T-helper 17 cell (primary cell): ENCODE measurements at regions not wholly inside any gene's neighbourhood (a gene's known extent, or its start where the extent isn't known, plus 50 kb on each side); places are given as distances from the start of the nearest gene placed in this dataset.

Experiments
- ATAC-seq: fragments of 150-1000 bp; cut with Tn5 transposase; 2 replicates; pipeline ENCODE4 v1.10.0; 2021; ENCODE audit warnings: mild to moderate bottlenecking, moderate library complexity
- DNase-seq, 3 donors: peaks; one replicate each; pipeline versions ENCODE4 v3.0.0 to v3.0.0-alpha.2; 2020 to 2021
- H3K9me3 ChIP-seq: one replicate; pipeline ENCODE4 v1.7.0; 2013; ENCODE audit warnings: low read length, mild to moderate bottlenecking; ENCODE audit not compliant: control insufficient read depth, poor library complexity, severe bottlenecking
- H3K27ac Mint-ChIP-seq: one replicate; pipeline ENCODE4 v1.8.0; 2022; ENCODE audit warnings: mild to moderate bottlenecking, moderate library complexity, mixed read lengths
- H3K27me3 Mint-ChIP-seq: one replicate; pipeline ENCODE4 v1.8.0; 2022; ENCODE audit warnings: mixed read lengths
- H3K36me3 Mint-ChIP-seq: one replicate; pipeline ENCODE4 v1.8.0; 2022; ENCODE audit warnings: low read depth, mixed read lengths
- H3K4me1 Mint-ChIP-seq: one replicate; pipeline ENCODE4 v1.8.0; 2022; ENCODE audit warnings: mild to moderate bottlenecking, mixed read lengths
- H3K4me3 Mint-ChIP-seq: one replicate; pipeline ENCODE4 v1.8.0; 2022; ENCODE audit warnings: mild to moderate bottlenecking, moderate library complexity, mixed read lengths

DNA sequence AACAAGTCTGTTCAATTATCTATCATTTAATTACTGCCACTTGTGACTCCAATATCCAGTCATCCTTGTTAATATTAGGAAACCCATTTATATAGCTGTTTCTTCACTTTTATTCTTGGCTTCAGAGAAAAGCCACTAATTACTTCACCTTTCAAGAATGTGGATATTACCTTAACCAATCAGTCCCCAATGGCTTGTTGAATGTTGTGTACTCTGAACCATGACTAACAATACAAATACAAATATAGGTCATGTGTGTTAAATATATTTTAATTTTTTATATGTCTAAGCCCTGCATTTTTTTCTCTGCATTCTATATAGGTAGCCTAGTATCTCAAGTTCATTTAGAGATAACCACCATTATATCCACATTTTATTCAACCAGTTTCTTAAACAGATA is 1513.4 kb upstream of the AGA start:
- no peak for DNase-seq
- ATAC-seq, result no peak
- no peaks in the 10 kb centered on the region for H3K9me3 ChIP-seq
- no peaks in the 10 kb centered on the region for H3K36me3 Mint-ChIP-seq
- H3K4me1 Mint-ChIP-seq, result no peaks in the 10 kb centered on the region
- no peak overlapping the region for H3K4me3 Mint-ChIP-seq
- no peak overlapping the region for H3K27ac Mint-ChIP-seq
- H3K27me3 Mint-ChIP-seq, result no peaks in the 10 kb centered on the region

DNA sequence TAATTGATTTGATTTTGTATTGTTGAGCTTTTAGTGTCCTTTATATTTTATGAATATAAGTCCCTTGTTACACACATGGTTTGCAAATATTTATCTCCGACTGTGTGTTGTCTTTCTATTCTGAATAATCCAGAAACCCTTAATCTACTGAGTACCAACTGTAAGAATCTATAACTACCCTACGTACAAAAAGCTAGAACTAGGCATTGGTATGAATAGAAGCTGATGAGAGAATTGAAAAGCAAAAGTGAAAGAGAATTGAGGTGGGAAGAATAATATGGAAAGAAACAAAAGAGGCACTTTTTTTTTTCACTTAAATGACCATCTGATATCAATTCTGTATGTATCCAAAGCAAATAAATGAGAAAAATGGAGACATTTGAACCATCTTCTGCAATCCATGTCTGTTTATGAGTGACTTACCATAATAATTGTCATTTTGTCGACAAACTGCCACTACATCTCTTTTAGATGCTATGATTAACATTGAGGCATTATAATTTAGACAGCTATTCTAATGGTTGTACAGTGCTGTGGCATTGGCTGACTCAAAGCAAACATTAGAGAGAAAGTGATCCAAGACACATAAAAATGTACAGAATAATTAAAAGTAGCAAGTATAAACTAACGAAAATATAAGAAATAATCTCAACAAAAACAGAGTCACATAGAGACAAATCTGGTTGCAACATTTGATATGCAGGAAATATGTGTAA is 1516.6 kb upstream of the AGA start:
- H3K27me3 Mint-ChIP-seq, result no peaks in the 10 kb centered on the region
- no peak overlapping the region for H3K27ac Mint-ChIP-seq
- H3K9me3 ChIP-seq, result no peaks in the 10 kb centered on the region
- ATAC-seq, result no peak
- no peaks in the 10 kb centered on the region for H3K36me3 Mint-ChIP-seq
- no peak for DNase-seq
- no peaks in the 10 kb centered on the region for H3K4me1 Mint-ChIP-seq
- H3K4me3 Mint-ChIP-seq, result no peak overlapping the region

DNA sequence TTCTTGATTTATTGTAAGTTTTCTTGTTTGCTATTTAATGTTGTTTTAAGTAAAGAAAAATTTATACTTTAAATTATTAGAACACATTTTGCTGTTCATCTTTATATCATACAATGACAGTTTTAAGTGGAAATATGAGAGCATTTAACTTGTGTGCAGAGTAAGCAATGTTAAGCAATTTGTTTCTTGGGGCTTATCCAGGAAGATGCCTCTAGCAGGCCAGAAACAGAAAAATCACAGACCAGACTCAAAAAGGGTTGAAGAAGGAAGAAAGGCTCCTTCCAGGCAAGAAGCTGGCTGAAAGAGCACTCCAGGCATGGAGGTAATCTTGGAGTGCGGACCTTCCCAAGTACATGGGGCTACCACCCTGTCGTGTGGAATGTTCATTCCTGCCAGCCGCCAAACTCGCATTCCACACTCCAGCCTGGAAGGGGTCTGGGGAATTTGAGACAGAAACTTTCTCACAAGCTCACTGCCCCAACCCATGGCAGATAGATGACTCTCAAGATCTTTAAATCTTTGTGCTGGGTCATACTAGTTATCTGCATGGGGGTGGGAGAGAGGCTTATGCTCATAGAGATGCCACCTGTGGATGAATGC is 1521.3 kb upstream of the AGA start:
- Mint-ChIP-seq H3K4me1 (no peaks in the 10 kb centered on the region), H3K36me3 (no peaks in the 10 kb centered on the region), H3K27ac (no peak overlapping the region), H3K4me3 (no peak overlapping the region), H3K27me3 (no peaks in the 10 kb centered on the region)
- H3K9me3 ChIP-seq, result no peaks in the 10 kb centered on the region
- no peak for DNase-seq
- no peak for ATAC-seq

DNA sequence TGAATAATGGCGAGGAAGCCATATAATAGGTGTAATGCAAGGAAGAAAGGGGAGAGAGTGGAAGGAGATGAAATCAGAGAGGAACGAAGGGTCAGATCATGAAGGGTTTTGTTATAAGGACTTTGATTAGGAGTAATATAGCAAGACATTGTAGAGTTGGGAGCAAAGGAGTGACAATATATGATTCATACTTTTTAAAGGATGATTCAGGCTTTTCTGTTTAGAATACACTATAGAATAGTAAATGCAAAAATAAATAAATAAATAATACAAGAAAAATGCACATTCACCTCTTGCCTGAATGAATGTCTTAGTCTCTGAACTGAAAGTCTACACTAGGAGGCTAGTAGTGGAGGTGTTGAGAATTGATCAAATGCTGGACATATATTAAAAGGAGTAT is 1524.4 kb upstream of the AGA start:
- DNase-seq, result no peak
- no peak overlapping the region for H3K27ac Mint-ChIP-seq
- H3K9me3 ChIP-seq, result no peaks in the 10 kb centered on the region
- no peaks in the 10 kb centered on the region for H3K36me3 Mint-ChIP-seq
- no peaks in the 10 kb centered on the region for H3K27me3 Mint-ChIP-seq
- no peaks in the 10 kb centered on the region for H3K4me1 Mint-ChIP-seq
- H3K4me3 Mint-ChIP-seq, result no peak overlapping the region
- no peak for ATAC-seq

DNA sequence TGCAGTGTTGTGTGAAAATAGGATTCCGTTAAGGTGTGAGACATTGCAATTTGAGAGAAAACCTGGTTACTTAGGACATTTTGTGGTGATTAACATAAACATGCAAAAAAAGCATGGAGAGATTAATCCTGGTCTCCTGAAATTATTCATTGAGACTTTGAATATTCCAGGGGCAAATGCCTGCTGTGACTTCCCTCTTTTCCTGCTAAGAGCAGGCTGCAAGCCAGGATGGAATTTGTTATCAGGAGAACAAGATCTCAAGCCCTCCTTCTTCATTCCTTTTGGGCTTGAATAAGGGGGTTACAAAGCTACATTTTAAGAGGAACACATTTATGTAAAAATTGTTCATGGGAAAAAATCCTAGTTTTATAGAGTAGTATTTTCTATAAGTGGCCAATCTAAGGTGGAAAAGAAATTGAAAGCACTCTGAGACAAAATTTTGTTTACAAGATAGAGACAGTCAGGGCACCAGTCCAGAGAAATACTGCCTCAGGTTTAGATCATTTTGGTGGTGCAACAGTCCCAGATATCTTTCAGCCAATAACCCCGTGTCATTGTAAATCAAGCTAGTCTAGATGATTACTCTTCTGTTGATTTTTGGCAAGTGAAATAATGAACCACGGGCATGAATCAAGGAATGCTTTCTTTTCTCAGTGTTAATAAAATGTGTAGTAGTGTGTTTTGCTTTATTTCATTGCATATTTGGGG is 1528.3 kb upstream of the AGA start:
- Mint-ChIP-seq H3K27me3 (no peaks in the 10 kb centered on the region), H3K4me1 (no peaks in the 10 kb centered on the region), H3K36me3 (no peaks in the 10 kb centered on the region), H3K4me3 (no peak overlapping the region), H3K27ac (no peak overlapping the region)
- no peaks in the 10 kb centered on the region for H3K9me3 ChIP-seq
- DNase-seq, result no peak
- ATAC-seq, result no peak

DNA sequence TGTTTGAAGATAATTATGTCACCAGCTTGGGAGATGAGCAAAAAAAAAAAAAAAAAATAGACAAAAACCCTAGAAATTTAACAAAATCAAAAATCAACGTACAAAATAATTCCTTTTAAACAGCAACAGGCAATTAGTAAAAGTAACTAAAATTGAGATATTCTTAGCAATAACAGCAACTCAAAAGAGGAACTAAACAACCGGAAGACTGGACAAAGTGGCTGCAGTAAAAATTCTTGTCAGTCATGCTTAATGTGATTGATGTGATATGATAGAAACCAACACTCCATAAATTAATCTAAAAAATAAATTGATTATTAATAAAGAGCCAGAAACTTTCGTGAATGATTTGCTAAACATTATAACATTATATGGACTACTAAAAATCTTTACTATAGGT is 1534.6 kb upstream of the AGA start:
- H3K4me3 Mint-ChIP-seq, result no peak overlapping the region
- ATAC-seq (no peak), DNase-seq (no peak)
- H3K36me3 Mint-ChIP-seq, result no peaks in the 10 kb centered on the region
- H3K4me1 Mint-ChIP-seq, result no peaks in the 10 kb centered on the region
- no peaks in the 10 kb centered on the region for H3K9me3 ChIP-seq
- no peaks in the 10 kb centered on the region for H3K27me3 Mint-ChIP-seq
- no peak overlapping the region for H3K27ac Mint-ChIP-seq

DNA sequence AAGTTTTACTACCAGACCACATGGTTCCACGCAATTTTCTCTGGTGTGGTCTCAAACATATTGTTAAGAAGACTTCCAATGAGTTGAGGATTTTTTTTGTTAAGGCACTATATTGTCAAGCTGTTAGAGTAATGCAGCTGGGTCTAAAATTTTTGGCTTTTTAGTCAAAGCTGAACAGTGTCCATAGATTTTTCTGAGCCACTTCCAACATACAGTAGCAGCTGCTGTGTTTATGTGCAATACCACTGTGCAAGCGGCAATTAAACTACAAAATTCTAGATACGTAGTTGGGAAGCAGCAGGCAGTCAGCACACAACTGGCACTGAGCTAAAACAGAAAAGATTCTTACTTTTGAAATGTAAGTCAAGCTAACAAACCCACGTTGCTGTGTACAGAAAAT is 1551.1 kb upstream of the AGA start:
- no peaks in the 10 kb centered on the region for H3K9me3 ChIP-seq
- H3K36me3 Mint-ChIP-seq, result no peaks in the 10 kb centered on the region
- ATAC-seq (no peak), DNase-seq (no peak)
- H3K27me3 Mint-ChIP-seq, result no peaks in the 10 kb centered on the region
- no peak overlapping the region for H3K27ac Mint-ChIP-seq
- no peaks in the 10 kb centered on the region for H3K4me1 Mint-ChIP-seq
- H3K4me3 Mint-ChIP-seq, result no peak overlapping the region

DNA sequence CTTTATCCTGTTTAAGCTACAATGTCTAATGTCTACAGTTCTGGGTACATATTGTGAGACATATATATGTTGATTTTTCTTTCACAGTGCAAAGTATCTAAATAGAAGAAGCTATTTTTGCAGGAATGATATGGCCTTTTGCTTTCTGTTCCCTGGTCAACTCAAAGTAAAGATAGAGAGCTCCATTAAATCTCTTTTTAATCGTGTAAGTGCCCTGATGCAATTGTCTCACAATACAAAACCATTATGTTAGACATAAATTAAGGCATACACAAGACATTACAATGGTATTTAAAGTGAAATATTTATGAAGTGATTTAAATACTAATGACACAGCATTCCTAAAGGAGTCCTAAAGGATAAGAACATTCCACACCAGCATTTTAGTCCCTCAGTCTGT is 1559.7 kb upstream of the AGA start:
- Mint-ChIP-seq H3K36me3 (no peaks in the 10 kb centered on the region), H3K4me1 (no peaks in the 10 kb centered on the region), H3K4me3 (no peak overlapping the region), H3K27ac (no peak overlapping the region), H3K27me3 (no peaks in the 10 kb centered on the region)
- ATAC-seq (no peak), DNase-seq (no peak)
- no peaks in the 10 kb centered on the region for H3K9me3 ChIP-seq

DNA sequence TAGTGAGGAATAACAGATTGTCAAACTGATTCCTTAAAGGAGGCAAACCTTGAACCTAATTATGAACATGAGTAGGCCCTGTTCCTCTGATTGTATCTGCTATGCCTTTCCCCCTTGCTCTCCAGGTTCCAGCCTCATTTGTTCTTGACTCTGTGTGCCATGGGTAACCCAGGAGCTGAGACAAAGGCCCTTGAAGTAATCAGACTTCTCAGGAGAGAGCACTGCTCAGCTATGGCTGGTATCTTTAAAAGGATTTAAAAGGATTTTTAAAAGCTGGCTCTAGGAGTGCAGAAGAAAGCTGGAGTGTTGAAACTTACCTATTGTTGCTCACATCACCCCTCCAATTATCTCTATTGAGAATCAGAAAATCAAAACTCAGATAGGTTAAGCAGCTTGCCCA is 1565.5 kb upstream of the AGA start:
- H3K27ac Mint-ChIP-seq, result no peak overlapping the region
- no peaks in the 10 kb centered on the region for H3K36me3 Mint-ChIP-seq
- no peaks in the 10 kb centered on the region for H3K4me1 Mint-ChIP-seq
- ATAC-seq, result no peak
- H3K9me3 ChIP-seq, result no peaks in the 10 kb centered on the region
- no peak overlapping the region for H3K4me3 Mint-ChIP-seq
- H3K27me3 Mint-ChIP-seq, result no peaks in the 10 kb centered on the region
- no peak for DNase-seq

DNA sequence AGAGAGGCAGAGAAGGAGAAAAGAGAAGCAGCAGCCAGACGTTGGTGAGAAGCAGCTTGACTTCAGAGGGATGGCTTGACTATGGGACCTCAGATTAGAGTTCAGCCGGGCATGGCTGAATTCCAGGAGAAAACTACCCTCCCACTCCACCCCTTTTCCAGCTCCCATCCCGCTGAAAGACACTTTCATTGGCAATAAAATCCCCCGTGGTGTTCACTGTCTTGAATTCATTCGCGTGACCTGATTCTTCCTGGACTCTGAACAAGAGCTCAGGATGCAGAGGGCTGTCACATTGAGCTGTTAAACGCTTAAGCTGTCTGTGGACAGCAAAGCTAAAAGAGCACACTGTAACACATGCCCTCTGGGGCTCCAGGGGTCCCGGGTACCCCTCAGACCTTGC is 1575.3 kb upstream of the AGA start:
- ATAC-seq (no peak), DNase-seq (no peak)
- no peaks in the 10 kb centered on the region for H3K27me3 Mint-ChIP-seq
- no peaks in the 10 kb centered on the region for H3K36me3 Mint-ChIP-seq
- H3K9me3 ChIP-seq, result no peaks in the 10 kb centered on the region
- H3K27ac Mint-ChIP-seq, result no peak overlapping the region
- no peaks in the 10 kb centered on the region for H3K4me1 Mint-ChIP-seq
- no peak overlapping the region for H3K4me3 Mint-ChIP-seq

DNA sequence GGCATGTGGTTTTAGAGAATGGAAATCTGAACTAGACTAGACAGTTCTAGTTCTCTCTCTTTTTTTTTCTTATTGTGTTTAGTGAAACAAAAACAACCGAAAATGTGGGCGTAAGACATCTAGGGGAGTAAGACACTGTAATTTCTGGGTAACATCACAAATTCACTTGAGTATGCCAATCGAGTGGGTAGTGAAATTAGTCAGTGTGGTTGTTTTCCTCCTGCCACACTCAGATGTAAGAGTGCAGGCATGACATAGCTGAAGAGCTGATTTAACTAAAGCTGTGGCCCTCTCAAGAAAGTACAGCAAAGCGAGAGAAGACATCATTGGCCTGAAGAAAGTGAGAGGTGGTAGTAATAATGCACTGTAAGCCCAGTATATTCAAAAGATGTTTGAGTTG is 1585.3 kb upstream of the AGA start:
- H3K4me1 Mint-ChIP-seq, result no peaks in the 10 kb centered on the region
- ATAC-seq (no peak), DNase-seq (no peak)
- no peak overlapping the region for H3K27ac Mint-ChIP-seq
- H3K36me3 Mint-ChIP-seq, result no peaks in the 10 kb centered on the region
- no peak overlapping the region for H3K4me3 Mint-ChIP-seq
- H3K9me3 ChIP-seq, result no peaks in the 10 kb centered on the region
- no peaks in the 10 kb centered on the region for H3K27me3 Mint-ChIP-seq

DNA sequence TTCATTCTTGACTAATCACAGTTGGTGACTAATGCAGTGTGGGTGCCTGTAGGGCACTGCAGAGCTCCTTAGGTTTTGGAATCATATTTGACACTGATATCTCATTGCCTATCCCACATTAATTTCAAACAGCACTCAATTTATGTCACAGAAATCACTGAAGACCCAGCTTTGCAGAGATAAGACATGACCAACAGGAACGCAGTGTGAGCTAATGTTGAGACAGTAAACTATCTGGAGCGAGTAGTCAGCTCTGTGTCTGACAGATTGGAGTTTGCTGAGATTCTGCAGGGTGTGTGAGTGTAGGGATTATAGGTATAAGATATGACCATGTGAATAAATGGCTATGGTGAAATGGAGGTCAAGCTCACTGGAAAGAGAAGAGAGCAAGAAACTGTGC is 1586.1 kb upstream of the AGA start:
- Mint-ChIP-seq H3K4me3 (no peak overlapping the region), H3K27ac (no peak overlapping the region)
- ATAC-seq, result no peak

DNA sequence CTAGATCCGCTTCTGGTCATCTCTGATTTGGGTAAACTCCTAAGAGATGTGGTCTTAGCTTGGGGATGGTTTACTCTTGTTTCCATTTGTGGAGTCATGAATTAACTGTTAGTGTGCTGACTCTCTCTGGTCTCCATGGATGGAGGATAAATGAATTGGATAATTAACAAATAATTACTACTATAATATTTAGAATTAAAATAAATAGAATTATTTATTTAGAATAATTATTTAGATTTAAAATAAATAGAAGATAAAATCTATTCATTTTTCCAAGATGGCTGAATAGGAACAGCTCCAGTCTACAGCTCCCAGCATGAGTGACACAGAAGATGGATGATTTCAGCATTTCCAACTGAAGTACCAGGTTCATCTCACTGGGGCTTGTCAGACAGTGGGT is 1587.4 kb upstream of the AGA start:
- H3K27ac Mint-ChIP-seq, result no peak overlapping the region
- no peaks in the 10 kb centered on the region for H3K36me3 Mint-ChIP-seq
- no peaks in the 10 kb centered on the region for H3K27me3 Mint-ChIP-seq
- no peak for ATAC-seq
- DNase-seq, result no peak
- H3K4me3 Mint-ChIP-seq, result no peak overlapping the region
- no peaks in the 10 kb centered on the region for H3K4me1 Mint-ChIP-seq
- no peaks in the 10 kb centered on the region for H3K9me3 ChIP-seq

More for the DNA sequence above, 1586.1 kb upstream of the AGA start:
- Mint-ChIP-seq H3K36me3 (no peaks in the 10 kb centered on the region), H3K4me1 (no peaks in the 10 kb centered on the region), H3K27me3 (no peaks in the 10 kb centered on the region)
- no peaks in the 10 kb centered on the region for H3K9me3 ChIP-seq
- DNase-seq, result no peak

DNA sequence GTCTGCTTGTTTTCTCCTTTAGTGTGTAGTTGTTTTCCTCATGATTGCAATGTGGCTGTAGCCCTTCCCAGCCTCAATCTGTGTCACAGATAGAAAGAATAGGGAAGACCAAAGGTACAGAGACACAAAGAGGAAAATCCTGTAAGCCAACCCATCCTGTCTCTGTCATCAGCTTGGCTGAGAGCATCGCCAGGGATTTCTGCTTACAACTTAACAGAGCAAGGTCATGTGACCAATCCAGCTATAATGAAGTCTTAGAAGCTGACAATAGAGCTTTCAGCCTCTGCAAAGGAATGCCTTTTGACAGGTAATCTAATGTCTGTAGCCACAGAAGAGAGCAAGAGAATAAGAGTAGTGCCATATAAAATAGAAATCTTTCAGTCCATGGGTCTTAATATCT is 1598.0 kb upstream of the AGA start:
- DNase-seq (no peak), ATAC-seq (no peak)
- Mint-ChIP-seq H3K27ac (no peak overlapping the region), H3K4me3 (no peak overlapping the region), H3K27me3 (no peaks in the 10 kb centered on the region), H3K4me1 (no peaks in the 10 kb centered on the region), H3K36me3 (no peaks in the 10 kb centered on the region)
- no peaks in the 10 kb centered on the region for H3K9me3 ChIP-seq
